ENCODE measurements at regions not wholly inside any gene's neighbourhood (a gene's known extent, or its start where the extent isn't known, plus 50 kb on each side); places are given as distances from the start of the nearest gene placed in this dataset.

- intact Hi-C loops (cut with micrococcal nuclease): no loop called here
- DNase-seq (no peak), ATAC-seq (no peak)
Observed at GRCh38 chr12:127205781-127206555, 1061.0 kb upstream of the TMEM132C start.

DNA sequence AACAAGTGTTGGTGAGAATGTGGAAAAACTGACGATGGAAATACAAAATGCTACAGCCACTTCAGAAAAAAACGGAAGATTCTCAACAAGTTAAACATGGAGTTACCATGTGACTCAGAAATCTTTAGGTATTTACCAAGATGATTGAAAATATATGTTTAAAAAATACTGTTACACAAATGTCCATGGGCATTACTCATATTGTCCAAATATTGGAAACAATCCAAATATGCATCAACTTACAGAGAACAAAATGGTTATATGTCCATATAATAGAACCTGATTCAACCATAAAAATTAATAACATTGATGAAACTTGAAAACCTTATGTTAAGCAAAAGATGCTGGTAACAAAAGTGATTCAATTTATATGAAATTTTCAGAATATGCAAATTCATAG, 1057.7 kb upstream of the TMEM132C start:
- ATAC-seq (no peak), DNase-seq (no peak)
- intact Hi-C loops (cut with micrococcal nuclease): no loop called here

DNA sequence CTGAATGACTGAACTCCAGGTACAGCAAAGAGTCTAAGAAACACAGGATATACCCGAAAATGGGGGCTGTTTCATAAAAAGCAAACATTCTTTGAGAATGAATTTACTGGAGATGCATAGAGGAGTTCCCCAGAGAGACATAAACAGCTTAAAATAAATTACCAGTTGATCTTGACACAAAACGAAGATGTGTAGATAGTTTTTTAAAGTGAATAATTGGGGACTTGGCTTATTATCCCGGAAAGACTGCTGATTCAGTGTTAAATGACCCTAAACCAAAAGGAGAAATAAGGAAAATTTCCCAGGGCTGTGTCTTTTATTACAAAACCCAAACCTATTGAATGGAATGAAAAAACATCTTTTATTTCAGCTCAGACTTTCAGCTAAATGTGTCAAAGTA, 1052.8 kb upstream of the TMEM132C start:
- intact Hi-C loops (cut with micrococcal nuclease): no loop called here
- DNase-seq: no peak
- ATAC-seq: no peak

GRCh38 chr12:127223011-127223410, 1044.0 kb upstream of the TMEM132C start:
- no peak for ATAC-seq

DNA sequence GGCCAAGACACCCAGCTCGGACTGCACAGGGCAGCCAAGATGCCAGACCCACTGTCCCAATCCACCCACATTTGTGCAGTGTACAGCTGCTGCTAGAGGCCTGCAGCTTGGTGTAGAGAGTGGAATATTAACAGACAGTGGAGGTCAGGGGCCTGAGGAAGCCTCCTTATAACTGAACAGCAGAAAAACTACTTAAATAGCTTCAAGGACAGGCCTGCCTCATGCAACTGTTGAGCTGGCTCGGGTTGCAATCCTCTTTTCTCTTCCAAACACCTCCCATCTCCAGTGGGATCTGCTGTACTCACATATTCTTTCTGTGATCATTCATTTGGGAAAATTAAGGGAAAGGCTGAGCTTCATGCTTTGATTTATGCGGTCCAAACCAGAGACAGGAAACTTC, 1043.2 kb upstream of the TMEM132C start:
- DNase-seq: no peak
- ATAC-seq: no peak
- intact Hi-C loops (cut with micrococcal nuclease): no loop called here

More at GRCh38 chr12:127223011-127223410, 1044.0 kb upstream of the TMEM132C start:
- intact Hi-C loops (cut with micrococcal nuclease): no loop called here
- no peak for DNase-seq

- intact Hi-C loops (cut with micrococcal nuclease): no loop called here
- ATAC-seq (no peak), DNase-seq (no peak)
Observed at GRCh38 chr12:127230843-127231260, 1036.1 kb upstream of the TMEM132C start.

GRCh38 chr12:127231371-127231770, 1035.6 kb upstream of the TMEM132C start:
- intact Hi-C loops (cut with micrococcal nuclease): no loop called here
- ATAC-seq (no peak), DNase-seq (no peak)

- DNase-seq (no peak), ATAC-seq (no peak)
- intact Hi-C loops (cut with micrococcal nuclease): no loop called here
Observed at GRCh38 chr12:127233016-127233415, 1034.0 kb upstream of the TMEM132C start.

DNA sequence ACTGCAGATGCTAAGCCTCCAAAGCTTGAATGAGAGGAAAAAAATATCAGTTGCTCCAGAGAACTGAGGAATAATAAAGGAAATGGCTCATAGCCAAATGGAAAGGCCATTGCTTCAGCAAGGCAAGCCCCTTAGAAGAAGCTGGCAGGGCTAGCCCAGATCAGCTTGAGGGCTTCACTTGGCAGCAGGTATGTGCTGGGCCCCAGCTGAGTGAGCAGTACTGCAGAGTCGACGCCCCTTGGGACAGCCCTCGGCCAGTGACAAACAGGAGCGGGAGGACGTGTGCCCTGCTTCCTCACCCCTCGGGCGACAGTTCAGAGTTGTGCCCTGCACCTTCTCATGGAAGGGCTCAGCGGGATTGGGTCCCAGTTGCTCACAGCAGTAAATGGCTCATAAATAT, 1031.2 kb upstream of the TMEM132C start:
- intact Hi-C loops (cut with micrococcal nuclease): no loop called here
- ATAC-seq: no peak
- DNase-seq: no peak

- intact Hi-C loops (cut with micrococcal nuclease): no loop called here
- DNase-seq (no peak), ATAC-seq (no peak)
Observed at GRCh38 chr12:127236491-127236890, 1030.5 kb upstream of the TMEM132C start.

DNA sequence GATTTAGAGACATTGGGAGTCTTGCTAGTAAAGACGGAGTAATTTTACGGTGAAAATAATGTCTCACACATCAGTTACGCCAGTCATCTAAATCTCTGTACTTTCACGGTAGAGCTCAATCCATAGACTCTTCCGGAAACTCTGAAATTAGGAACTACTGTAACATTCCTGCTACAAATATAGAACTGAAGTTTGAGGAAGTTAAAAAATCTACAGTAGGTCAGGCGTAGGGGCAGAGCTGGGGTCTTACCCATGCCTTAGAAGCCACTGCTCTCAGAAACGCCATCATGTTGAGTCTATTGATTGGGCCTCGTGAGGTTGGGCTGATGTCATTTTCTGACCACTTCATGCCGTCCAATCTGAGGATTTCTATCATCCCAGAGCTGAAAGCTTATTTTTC, 1029.8 kb upstream of the TMEM132C start:
- no peak for ATAC-seq
- intact Hi-C loops (cut with micrococcal nuclease): no loop called here
- no peak for DNase-seq

DNA sequence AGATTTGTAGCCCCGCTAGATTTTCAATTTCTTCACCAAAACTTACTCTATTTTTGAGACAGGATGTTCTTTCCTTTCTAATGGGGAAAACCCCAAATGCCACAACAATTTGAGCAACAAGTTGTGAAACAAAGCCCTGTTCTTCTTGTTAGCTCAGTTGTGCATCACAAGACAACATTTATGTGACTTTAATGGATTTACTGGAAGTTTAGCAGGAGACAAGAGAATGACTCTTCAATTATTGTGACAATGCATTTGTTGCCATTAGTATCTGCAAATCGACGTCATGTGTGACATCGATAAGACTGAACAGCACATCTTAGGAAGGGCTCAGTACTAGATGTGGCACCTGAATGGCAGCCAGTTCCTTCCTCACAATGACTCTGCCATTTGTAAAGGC, 1028.9 kb upstream of the TMEM132C start:
- DNase-seq (no peak), ATAC-seq (no peak)
- intact Hi-C loops (cut with micrococcal nuclease): no loop called here

- DNase-seq (no peak), ATAC-seq (no peak)
- intact Hi-C loops (cut with micrococcal nuclease): no loop called here
Observed at GRCh38 chr12:127239781-127240180, 1027.2 kb upstream of the TMEM132C start.

- intact Hi-C loops (cut with micrococcal nuclease): no loop called here
- no peak for ATAC-seq
- DNase-seq: no peak
Observed at GRCh38 chr12:127240249-127240929, 1026.6 kb upstream of the TMEM132C start.

GRCh38 chr12:127241072-127241817, 1025.7 kb upstream of the TMEM132C start:
- intact Hi-C loops (cut with micrococcal nuclease): no loop called here
- no peak for ATAC-seq
- DNase-seq: no peak

GRCh38 chr12:127245009-127245408, 1022.0 kb upstream of the TMEM132C start:
- no peak for ATAC-seq
- intact Hi-C loops (cut with micrococcal nuclease): no loop called here
- DNase-seq: no peak

- DNase-seq: no peak
- ATAC-seq: no peak
- intact Hi-C loops (cut with micrococcal nuclease): no loop called here
Observed at GRCh38 chr12:127245437-127245836, 1021.5 kb upstream of the TMEM132C start.

GRCh38 chr12:127247937-127248336, 1019.0 kb upstream of the TMEM132C start:
- ATAC-seq (no peak), DNase-seq (no peak)
- intact Hi-C loops (cut with micrococcal nuclease): no loop called here

DNA sequence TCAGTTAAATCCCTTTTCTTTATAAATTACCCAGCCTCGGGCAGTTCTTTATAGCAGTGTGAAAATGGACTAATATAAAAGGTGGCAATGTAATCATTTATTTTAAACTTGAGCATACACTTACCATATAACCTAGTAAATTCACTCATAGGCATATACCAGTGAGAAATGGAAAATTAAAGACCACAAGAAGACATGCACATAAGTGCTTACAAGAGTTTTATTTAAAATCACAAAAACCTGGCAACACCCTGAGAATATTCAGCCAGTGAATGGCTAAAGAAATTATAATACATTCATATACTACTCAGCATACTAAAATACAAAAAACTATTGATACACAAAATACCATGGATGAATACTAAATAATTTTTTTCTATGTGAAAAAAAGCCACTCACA, 1017.5 kb upstream of the TMEM132C start:
- DNase-seq (no peak), ATAC-seq (no peak)
- intact Hi-C loops (cut with micrococcal nuclease): no loop called here

DNA sequence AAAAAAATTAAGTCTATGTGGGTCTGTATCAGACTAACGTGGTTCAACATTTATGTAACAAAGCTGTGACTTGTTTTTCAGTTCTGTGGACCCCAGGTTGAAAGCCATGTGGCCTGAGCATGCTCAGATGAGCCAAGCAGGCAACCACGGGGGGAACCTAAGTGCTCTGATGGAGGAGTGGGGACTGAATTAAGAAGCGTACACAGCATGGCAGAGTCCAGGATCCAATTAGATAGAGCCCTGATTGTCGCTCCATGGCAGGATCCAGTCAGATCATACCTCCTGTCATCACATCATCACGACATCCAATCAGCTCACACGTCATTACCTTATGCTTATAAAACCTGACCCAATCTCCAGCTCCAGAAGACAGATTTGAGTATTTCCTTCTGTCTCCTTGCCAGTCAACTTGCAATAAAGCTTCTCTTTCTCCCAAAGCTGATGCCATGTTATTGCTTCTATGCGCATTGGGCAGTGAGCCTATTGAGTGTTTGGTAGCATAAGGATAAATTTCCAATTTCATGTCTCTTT, 1013.1 kb upstream of the TMEM132C start:
- ATAC-seq (no peak), DNase-seq (no peak)
- intact Hi-C loops (cut with micrococcal nuclease): no loop called here
